Spleen (tissue), 3 donors: ENCODE measurements at regions not wholly inside any gene's neighbourhood (a gene's known extent, or its start where the extent isn't known, plus 50 kb on each side); places are given as distances from the start of the nearest gene placed in this dataset.

ENCODE experiments used
- POLR2A ChIP-seq, 3 donors: fragments of 450-650 bp; IDR thresholded peaks; one replicate each; pipeline ENCODE4 v1.5.1; 2017; ENCODE audit warnings: antibody characterized with exemption in 3 of 3, mild to moderate bottlenecking in 1 of 3
- POLR2AphosphoS5 ChIP-seq, 3 donors: sonication (generic); formaldehyde crosslinking; IDR thresholded peaks; one replicate each; pipeline ENCODE4 v1.5.1; 2017; ENCODE audit warnings: antibody characterized with exemption in 3 of 3

DNA sequence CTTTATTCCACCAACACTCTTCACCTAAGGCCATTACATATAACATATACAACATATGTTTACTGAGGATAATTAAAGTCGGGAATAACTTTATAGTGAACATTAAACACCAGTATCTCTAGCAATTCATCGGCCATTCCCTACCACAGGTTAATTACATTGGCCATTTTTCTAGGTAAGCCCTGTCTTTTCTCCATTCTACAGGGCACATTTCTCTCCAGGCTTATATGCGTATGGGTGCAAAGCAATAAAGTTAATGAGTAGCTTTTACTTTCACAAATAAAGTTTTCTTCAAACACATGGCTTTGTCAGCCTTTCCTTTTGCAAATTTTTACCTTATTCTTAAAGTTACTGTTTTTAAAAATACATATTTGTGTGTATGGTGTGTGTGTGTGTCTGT lies 111.9 kb upstream of the IQCM start:
- TF ChIP-seq POLR2A (IDR thresholded peaks at IDR 0.05) (no peak), POLR2AphosphoS5 (IDR thresholded peaks at IDR 0.05) (no peak)
